Muscle layer of colon (tissue), 2 donors: ENCODE measurements at regions not wholly inside any gene's neighbourhood (a gene's known extent, or its start where the extent isn't known, plus 50 kb on each side); places are given as distances from the start of the nearest gene placed in this dataset.

ENCODE experiments used
- H3K27ac ChIP-seq: one replicate; pipeline ENCODE4 v1.7.0; 2013; ENCODE audit warnings: low read depth, mild to moderate bottlenecking, low read length, moderate library complexity
- H3K27me3 ChIP-seq, 2 donors: one replicate each; pipeline ENCODE4 v1.7.0; 2013; ENCODE audit warnings: low read length in 2 of 2, mild to moderate bottlenecking in 2 of 2; ENCODE audit not compliant: insufficient read depth in 2 of 2, control insufficient read depth in 1 of 2
- H3K36me3 ChIP-seq: one replicate; pipeline ENCODE4 v1.7.0; 2013; ENCODE audit warnings: mild to moderate bottlenecking, low read length; ENCODE audit not compliant: insufficient read depth
- H3K4me1 ChIP-seq: one replicate; pipeline ENCODE4 v1.7.0; 2013; ENCODE audit warnings: mild to moderate bottlenecking, low read length; ENCODE audit not compliant: insufficient read depth
- H3K4me3 ChIP-seq, 2 donors: one replicate each; pipeline ENCODE4 v1.7.0; 2013; ENCODE audit warnings: low read length in 2 of 2, low read depth in 1 of 2, mild to moderate bottlenecking in 1 of 2, moderate library complexity in 1 of 2
- H3K9ac ChIP-seq: one replicate; pipeline ENCODE4 v1.7.0; 2013; ENCODE audit warnings: low read length
- H3K9me3 ChIP-seq: one replicate; pipeline ENCODE4 v1.7.0; 2013; ENCODE audit warnings: mild to moderate bottlenecking, low read length
- donor health status: abdominal sarcoma.
- donor health status: Adenocarcinoma of cecum.

GRCh38 chr3:178056868-178057267 is 479.4 kb upstream of the KCNMB2 start:
- Histone ChIP-seq H3K4me3 (no peak overlapping the region), H3K9me3 (no peaks in the 10 kb centered on the region), H3K27ac (no peak overlapping the region), H3K4me1 (peaks cover 31% of the 10 kb centered on the region), H3K9ac (no peak overlapping the region), H3K27me3 (no peaks in the 10 kb centered on the region), H3K36me3 (no peaks in the 10 kb centered on the region)

DNA sequence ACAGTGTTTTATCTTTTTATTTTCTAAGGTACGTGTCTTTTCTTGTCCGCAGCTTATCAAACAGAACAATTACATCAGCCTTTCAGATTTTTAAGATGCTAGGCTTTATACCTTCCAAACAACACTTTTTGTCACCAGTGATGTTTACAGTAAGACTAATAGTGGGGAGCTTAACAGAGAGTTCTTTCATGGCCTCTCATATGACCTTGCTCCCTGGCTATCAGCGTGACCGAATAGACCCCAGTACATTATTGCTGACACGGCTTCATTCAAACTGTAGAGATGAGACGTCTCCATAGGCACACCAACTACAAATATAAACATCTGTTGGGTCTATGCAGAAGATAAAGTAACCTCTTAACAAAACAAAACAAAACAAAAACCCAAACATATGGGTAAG is 477.6 kb upstream of the KCNMB2 start:
- Histone ChIP-seq H3K4me3 (no peak overlapping the region), H3K27ac (peak overlapping the region; percentile 35), H3K9me3 (no peaks in the 10 kb centered on the region), H3K4me1 (peaks cover 31% of the 10 kb centered on the region), H3K9ac (no peak overlapping the region), H3K27me3 (no peaks in the 10 kb centered on the region), H3K36me3 (no peaks in the 10 kb centered on the region)

GRCh38 chr3:178059119-178059518 is 477.1 kb upstream of the KCNMB2 start:
- H3K36me3 ChIP-seq, result no peaks in the 10 kb centered on the region
- H3K4me3 ChIP-seq, result no peak overlapping the region
- H3K27ac ChIP-seq, result no peak overlapping the region
- no peaks in the 10 kb centered on the region for H3K9me3 ChIP-seq
- no peaks in the 10 kb centered on the region for H3K27me3 ChIP-seq
- H3K4me1 ChIP-seq, result peaks cover 31% of the 10 kb centered on the region
- H3K9ac ChIP-seq, result no peak overlapping the region

DNA sequence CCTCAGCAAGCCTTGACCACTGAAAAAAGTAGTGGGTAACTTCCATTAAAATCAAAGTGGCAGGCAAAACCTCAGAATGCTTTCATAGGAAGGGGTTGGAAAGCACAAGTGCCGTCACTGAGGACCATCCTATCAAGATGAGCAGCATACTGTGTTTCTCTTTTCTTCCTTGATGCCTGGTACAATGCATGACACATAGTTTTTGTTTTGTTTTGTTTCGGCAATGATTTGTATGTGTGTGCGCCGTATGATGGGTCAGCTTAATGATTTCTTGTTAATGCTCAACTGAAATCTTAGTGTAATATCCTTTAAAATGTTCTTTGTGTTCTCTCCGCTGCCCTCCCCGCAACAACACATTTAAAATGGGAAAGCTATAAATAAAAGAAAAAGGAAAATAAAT is 476.4 kb upstream of the KCNMB2 start:
- Histone ChIP-seq H3K9ac (no peak overlapping the region), H3K4me1 (peaks cover 31% of the 10 kb centered on the region), H3K27me3 (no peaks in the 10 kb centered on the region), H3K27ac (peak overlapping the region; percentile 68), H3K36me3 (no peaks in the 10 kb centered on the region), H3K4me3 (no peak overlapping the region), H3K9me3 (no peaks in the 10 kb centered on the region)

- no peaks in the 10 kb centered on the region for H3K36me3 ChIP-seq
- no peak overlapping the region for H3K4me3 ChIP-seq
- no peaks in the 10 kb centered on the region for H3K9me3 ChIP-seq
- H3K27me3 ChIP-seq, result no peaks in the 10 kb centered on the region
- H3K27ac ChIP-seq, result no peak overlapping the region
- peaks cover 31% of the 10 kb centered on the region for H3K4me1 ChIP-seq
- no peak overlapping the region for H3K9ac ChIP-seq
Measured at GRCh38 chr3:178060407-178060806, 475.8 kb upstream of the KCNMB2 start.

DNA sequence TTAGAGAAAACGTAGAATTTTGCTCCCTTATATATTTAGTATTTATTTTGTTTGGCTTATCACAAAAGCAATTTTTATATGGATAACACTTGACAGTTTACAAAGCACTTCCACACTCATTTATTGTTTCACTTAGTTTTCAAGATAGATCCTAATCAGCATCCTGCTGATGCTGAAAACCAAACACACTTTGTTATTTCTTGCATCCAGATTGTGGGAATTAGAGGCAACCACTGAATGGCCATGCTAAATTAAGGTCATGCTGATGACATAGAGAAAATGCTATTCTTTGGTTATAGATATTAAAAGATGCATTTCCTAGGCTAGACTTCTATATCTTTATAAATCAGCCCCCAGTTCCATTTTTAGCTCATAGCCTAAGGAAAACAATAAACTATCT is 474.1 kb upstream of the KCNMB2 start:
- H3K36me3 ChIP-seq, result no peaks in the 10 kb centered on the region
- H3K27ac ChIP-seq, result no peak overlapping the region
- H3K4me1 ChIP-seq, result peaks cover 31% of the 10 kb centered on the region
- no peaks in the 10 kb centered on the region for H3K9me3 ChIP-seq
- H3K27me3 ChIP-seq, result no peaks in the 10 kb centered on the region
- H3K4me3 ChIP-seq, result no peak overlapping the region
- no peak overlapping the region for H3K9ac ChIP-seq

DNA sequence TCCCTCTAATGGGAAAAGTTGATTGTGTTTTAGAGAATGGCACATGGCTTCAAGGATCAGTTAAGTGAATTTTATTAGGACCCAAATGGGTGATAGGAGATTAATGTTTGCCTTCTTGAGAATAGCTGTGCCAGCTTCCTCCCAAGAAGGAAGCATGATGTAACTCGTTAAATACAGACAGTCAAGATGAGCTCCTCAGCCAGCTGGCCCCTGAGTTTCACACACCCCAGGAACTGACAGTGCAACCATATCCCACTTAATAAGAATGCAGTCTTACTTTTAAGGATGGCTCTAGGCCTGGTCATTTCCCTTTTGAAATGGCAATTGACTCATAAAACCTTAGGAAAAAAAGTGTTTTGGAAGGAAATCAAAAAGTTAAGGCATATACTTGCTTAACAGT is 472.8 kb upstream of the KCNMB2 start:
- H3K4me1 ChIP-seq, result peaks cover 29% of the 10 kb centered on the region
- no peak overlapping the region for H3K27ac ChIP-seq
- no peak overlapping the region for H3K4me3 ChIP-seq
- H3K9ac ChIP-seq, result no peak overlapping the region
- no peaks in the 10 kb centered on the region for H3K27me3 ChIP-seq
- H3K9me3 ChIP-seq, result no peaks in the 10 kb centered on the region
- no peaks in the 10 kb centered on the region for H3K36me3 ChIP-seq

DNA sequence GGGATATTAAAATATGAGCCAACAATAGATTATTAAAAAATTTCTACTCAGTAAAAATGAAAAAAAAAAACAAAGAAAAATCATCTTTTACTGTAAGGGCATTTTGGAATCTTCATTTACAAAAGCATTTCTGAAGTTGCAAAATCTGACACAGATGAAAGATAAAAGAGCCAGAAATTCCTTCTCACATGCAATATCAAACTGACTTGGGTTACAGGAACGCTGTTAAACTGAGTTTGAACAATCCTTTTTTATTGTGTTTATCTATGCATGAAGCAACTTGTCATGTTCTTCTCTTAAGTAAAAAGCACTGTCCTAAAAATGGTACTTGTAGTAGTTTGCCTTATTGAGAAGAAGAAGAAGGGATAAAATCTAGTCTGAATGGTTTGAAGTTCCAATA is 468.5 kb upstream of the KCNMB2 start:
- no peaks in the 10 kb centered on the region for H3K27me3 ChIP-seq
- no peak overlapping the region for H3K27ac ChIP-seq
- no peaks in the 10 kb centered on the region for H3K36me3 ChIP-seq
- no peak overlapping the region for H3K4me3 ChIP-seq
- no peaks in the 10 kb centered on the region for H3K9me3 ChIP-seq
- H3K9ac ChIP-seq, result no peak overlapping the region
- peaks cover 23% of the 10 kb centered on the region for H3K4me1 ChIP-seq

DNA sequence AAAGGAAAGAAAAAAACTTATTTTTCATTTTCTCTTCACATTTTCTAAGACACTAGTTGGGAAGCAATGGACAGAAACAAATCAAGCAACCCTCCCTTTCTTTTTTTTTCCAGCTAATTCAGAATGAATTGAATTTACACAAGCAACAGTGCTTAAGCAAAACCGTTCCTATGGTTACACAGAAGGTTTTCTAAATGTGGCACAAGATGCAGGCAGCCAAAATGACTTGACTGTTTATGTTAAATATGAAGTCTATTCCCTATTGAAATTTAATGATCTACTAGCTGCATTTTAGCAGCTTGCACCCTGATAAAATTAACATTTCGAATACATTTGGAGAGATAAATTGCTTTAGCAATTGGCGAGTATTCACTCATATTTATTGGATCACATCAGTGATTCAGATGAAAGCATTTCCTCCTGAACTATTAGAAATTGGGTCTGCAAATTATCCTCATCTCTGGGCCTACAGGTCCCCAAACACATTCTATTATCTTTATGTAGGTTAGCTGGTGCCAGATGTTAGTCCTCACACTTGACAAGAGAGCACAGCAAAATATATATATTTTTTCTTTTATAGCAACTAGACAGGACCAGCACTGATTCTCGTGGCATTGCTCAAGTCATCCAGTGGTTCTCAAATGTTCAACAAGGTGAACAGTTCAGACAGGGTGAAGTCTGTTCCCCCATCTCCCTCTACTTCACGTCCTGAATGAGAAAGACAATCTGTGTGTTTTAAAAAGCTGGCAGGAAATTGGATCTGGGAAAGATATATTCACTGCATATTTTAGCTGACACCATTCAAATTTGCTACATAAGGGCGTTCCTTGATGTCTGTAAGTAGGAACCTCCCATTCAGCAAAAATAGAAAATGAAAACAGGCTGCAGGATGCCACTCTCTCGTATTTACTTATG is 463.6 kb upstream of the KCNMB2 start:
- peaks cover 41% of the 10 kb centered on the region for H3K4me1 ChIP-seq
- no peaks in the 10 kb centered on the region for H3K27me3 ChIP-seq
- H3K36me3 ChIP-seq, result no peaks in the 10 kb centered on the region
- peak overlapping the region; percentile 57 for H3K27ac ChIP-seq
- no peak overlapping the region for H3K9ac ChIP-seq
- H3K4me3 ChIP-seq, result no peak overlapping the region
- H3K9me3 ChIP-seq, result no peaks in the 10 kb centered on the region

- no peak overlapping the region for H3K27ac ChIP-seq
Measured at GRCh38 chr3:178073366-178073765, 462.9 kb upstream of the KCNMB2 start.

GRCh38 chr3:178075344-178075743 is 460.9 kb upstream of the KCNMB2 start:
- H3K36me3 ChIP-seq, result no peaks in the 10 kb centered on the region
- H3K27ac ChIP-seq, result no peak overlapping the region
- H3K4me3 ChIP-seq, result no peak overlapping the region
- H3K9me3 ChIP-seq, result no peaks in the 10 kb centered on the region
- no peak overlapping the region for H3K9ac ChIP-seq
- H3K27me3 ChIP-seq, result no peaks in the 10 kb centered on the region
- peaks cover 61% of the 10 kb centered on the region for H3K4me1 ChIP-seq

More at GRCh38 chr3:178073366-178073765, 462.9 kb upstream of the KCNMB2 start:
- no peaks in the 10 kb centered on the region for H3K9me3 ChIP-seq
- H3K36me3 ChIP-seq, result no peaks in the 10 kb centered on the region
- no peak overlapping the region for H3K4me3 ChIP-seq
- no peak overlapping the region for H3K9ac ChIP-seq
- no peaks in the 10 kb centered on the region for H3K27me3 ChIP-seq
- peaks cover 44% of the 10 kb centered on the region for H3K4me1 ChIP-seq

DNA sequence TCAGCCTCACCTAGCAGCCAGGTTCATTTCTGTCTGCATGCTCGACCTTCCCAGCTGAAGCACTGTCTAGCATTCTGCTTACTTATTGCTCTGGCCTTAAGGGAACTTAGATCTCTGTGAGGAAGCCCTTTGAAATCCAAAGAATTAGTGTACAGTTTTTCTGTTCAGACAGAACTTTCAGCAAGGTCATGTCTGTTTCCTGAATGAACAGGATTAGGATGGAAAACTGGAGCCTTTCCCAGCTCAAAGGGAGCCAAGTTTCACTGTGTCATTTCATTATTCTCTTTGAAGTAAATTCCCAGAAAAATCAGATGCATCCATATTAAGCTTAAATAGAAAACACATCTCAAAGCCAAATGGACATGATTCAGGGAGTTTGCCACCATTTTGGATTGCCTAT is 457.3 kb upstream of the KCNMB2 start:
- Histone ChIP-seq H3K9ac (no peak overlapping the region), H3K4me1 (peaks cover 56% of the 10 kb centered on the region), H3K9me3 (no peaks in the 10 kb centered on the region), H3K4me3 (no peak overlapping the region), H3K27me3 (no peaks in the 10 kb centered on the region), H3K36me3 (no peaks in the 10 kb centered on the region), H3K27ac (no peak overlapping the region)
